NCI-H1417 treated with DMSO at 0.1 percent for 48 hours (cell line): ENCODE measurements at regions not wholly inside any gene's neighbourhood (a gene's known extent, or its start where the extent isn't known, plus 50 kb on each side); places are given as distances from the start of the nearest gene placed in this dataset.

Experiments used
- DNase-seq: peaks from one replicate; lab custom pipeline; 2025; lab: John Stamatoyannopoulos, UW

DNA sequence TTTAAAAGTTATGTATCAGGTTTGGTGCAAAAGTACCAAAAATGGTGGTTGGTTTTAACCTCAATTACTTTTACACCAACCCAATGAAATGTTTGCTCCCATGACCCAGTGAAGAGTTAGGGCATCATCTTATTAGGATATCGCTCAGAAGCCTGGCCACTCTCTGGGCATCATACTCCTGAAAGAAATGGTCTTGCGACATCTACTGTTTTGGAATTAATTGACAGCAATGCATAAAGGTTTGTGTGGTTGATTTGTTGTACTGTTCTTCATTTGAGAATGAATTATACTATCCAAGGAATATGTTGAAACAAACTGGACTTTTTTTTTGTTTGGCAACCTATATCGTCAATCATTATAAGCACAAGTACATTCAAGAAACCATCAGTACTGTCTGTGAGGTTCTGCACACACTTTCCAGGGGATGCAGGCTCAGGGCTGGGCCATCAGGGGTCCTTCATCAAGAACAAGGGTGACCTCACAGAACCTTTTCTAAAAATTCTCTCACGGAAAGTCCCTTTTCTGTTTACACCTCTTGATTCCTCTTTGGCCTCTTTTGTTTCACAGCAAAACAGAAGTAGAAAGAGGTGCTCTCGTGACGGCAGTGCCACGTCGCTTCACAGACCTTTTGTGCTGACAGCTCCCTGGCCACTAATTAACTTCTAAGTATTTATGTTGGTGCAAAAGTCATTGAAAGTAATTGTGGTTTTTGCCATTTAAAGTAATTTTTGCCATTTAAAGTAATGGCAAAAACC is 117.2 kb upstream of the KLF6 start:
- DNase-seq: no peak

DNA sequence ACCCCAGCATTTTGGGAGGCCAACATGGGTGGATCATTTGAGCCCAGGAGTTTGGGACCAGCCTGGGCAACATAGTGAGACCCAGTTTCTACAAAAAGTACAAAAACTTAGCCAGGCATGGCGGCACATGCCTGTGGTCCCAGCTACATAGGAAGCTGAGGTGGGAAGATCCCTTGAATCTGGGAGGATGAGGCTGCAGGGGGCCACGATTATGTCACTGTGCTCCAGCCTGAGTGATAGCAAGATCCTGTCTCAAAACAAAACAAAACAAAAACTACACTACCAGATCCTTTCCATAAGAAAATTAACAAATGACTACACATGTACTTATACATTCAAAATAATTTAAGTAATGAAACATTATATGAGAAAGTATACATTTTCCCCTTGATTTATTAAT is 116.4 kb upstream of the KLF6 start:
- DNase-seq: no peak

DNA sequence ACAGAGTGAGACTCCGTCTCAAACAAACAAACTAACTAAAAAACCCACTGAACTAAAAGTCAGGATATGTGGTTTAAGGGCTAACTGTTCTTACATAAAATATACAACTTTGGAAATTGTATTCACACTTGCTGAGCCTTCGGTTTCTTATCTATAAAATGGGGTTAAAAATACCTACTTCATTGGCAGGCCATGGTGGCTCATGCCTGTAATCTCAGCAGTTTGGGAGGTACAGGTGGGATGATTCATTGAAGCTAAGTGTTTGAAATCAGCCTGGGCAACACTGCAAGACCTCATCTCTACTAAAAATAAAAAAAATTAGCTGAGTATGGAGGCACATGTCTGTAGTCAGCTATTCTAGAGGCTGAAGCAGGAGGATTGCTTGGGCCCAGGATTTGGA is 115.4 kb upstream of the KLF6 start:
- DNase-seq: no peak

DNA sequence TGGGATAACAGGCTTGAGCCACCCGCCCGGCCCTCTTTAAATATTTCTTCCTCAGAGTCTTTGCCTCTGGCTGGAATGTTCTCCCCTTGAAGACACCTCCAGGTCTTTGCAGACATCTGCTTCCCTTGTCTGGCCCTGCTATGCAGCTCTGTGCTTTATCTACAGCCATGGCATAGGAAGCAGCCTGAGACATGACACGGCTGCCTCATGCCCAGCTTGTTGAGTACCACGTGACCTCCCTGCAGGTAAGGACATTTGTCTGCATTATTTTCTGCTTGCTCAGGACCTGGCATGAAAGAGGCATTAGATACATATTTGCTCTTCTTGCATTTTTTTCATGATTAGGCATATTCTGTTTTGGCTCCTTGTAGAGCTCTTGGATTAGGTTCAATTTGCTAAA is 113.8 kb upstream of the KLF6 start:
- DNase-seq: no peak

DNA sequence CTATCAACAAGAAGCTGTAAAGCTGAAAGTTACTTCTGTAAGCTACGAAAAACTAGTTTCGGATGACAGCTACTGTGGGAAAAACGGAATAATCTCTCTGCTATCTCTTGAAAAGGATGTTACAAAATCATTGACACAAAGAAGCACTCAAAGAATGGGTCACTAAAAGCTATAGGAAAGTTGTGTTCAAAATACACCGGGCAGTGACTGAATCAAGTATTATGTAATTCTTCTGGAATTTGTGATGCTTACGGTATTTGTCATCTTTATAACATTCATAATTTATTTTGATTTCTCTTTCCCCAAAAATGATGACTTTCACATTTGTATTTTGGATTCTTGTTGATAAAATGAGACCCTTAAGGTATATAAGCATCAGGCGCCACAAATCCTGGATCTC is 112.1 kb upstream of the KLF6 start:
- DNase-seq: no peak

DNA sequence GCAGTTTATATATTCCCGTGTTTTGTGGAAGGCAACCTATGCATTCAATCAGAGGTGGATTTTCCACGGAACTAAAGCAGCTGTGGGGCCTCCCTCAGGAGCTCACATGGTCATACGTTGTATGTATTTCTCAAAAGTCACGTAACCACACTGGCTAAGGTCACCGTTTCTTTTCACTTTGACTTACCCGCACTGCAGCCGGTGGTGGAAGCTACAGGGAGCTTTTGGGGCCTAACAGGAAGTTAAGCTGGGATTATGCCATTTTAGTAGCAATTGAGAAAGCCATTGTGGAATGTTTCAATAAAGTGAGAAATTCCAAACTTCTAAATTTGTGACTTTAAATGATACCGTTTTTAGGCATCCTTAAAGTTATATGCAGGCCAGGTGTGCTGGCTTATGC is 111.2 kb upstream of the KLF6 start:
- no peak for DNase-seq

DNA sequence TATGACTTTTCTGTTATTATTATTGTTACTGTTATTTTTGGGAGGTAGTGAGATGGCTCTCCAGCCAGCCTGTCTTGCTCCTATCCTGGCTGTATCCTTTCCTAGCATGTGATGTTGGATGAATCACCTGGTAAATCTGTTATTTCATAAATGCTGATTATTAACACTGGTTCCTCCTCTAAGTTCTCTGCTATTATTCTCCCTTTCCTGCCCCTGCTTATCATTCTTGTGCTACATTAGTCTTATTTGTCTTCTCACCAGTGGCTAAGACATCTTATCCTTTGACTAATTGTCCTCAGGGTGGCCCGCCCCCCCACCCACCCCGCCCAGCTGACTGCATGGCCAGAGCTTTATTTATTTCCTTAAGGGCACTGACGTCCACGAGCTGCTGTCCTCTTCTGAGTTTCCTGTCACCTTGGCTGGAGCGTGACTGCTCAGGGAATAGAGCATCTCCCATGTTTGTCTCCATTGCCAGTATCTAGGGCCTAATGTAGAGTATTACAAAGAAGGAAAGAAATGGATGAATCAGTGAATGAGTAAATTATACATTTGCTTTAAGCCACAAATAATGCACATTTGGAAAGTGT is 110.1 kb upstream of the KLF6 start:
- no peak for DNase-seq

DNA sequence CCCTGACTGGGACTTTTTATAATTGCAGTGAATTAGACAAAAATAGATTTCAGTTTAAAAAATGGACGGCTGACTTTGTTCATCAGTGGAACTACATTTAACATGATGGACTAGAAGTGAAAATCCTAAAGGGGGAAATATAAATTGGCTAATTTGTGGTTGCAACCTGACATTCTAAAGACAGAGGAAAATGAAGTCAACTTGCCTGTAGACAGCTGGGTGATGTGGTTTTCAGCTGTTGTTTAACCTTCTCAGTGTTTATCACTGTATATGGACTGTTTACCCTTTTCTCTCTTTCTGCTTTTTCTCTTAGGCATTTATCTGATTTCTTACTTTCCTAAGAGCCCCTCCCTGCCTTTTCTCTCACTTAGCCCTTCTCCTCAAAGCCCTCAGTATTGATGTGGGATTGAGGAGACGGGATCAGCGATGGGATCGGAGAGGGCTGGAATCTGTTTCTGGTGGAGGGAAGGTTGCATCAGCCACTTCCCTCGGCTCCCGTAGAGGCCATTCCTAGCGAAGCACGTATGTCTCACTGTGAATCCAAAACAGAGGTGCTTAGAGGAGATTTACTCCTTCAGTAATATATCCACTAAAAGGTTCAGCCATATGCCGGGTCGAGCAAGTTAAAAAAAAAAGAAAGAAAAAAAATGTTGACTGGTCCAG is 109.0 kb upstream of the KLF6 start:
- DNase-seq: no peak

DNA sequence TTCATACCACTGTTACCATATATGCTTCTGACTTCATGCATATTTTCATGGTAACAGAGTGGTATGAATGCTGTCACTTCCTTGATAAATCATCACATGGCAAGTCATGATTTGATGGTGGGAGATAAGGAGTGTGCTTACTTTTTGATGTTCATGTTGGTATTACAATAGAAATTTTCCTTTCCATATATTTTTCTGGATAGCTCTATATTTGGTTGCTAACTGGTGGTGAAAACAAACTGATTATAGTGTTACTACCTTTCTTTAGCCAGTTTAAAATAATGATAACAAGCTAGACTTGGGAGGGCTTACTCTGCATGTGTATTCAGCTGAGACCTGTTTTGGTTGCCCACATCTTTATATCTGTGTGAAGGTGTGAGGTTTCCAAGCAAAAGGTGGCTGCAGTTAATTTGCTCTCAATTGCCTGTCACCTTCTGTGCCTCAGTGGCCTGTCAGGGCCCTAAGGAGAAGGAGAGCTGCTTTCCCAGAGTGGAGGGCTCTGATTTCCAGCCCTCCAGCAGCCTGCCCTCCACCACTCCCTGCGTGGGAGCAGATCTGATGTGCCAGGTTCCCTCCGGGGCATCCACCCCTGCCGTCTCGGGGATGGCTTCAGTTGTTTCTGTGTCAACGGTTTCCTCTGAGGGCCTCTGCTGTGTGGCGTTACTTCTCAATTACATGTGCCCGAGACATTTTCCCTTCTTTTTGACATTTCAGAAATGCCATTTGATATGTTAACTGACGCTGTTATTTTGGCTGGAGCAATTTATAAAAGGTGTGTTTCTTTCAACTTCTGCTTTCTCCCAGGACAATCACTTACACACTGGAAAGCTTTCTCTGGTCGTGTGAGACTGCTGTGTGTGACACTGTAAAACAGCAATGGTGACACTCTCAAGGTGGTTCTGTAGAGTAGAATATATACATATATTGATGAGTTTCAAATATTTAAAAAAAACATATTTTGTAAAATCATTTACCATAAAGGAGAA is 107.7 kb upstream of the KLF6 start:
- no peak for DNase-seq

DNA sequence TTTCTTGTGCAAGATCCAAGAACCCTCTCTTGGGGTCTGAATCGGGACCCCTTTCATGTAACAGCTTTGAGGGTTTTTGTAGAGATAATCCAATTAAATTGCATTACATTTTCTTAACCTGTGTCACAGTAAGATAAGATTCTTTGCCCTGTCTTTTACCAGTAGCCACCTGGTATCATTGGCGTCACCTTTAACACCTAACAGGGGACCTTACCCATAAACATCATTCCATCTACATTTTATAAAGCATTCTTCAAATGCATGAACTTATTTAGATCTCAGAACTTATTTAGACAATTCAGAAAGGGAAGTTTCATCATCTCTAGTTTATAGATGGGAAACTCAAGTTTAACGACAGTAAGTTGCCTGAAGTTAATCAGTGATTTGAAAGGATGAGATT is 106.4 kb upstream of the KLF6 start:
- DNase-seq: no peak

DNA sequence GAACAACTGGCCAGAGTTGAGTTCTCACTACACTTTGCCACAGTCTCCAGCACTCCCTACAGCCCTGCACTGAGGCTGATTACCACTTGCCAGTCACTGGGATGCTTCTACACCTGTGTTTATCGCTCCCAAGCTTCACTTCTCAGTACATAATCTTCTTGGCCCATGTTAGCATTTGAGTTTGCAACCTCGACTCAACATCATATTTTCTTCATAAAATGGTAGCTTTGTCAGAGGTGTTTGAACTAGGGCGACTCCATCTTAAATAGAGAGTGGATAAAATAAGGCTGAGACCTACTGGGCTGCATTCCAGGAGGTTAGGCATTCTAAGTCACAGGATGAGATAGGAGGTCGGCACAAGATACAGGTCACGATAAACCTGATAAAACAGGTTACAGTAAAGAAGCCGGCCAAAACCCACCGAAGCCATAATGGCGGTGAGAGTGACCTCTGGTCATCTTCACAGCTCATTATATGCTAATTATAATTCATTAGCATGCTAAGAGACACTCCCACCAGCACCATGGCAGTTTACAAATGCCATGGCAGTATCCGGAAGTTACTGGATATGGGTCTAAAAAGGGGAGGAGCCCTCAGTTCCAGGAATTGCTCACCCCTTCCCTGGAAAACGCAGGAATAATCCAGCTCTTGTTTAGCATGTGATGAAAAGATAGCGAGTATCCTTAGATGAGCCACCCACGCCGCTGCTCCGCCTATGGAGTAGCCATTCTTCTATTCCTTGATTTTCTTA is 105.8 kb upstream of the KLF6 start:
- DNase-seq: no peak

DNA sequence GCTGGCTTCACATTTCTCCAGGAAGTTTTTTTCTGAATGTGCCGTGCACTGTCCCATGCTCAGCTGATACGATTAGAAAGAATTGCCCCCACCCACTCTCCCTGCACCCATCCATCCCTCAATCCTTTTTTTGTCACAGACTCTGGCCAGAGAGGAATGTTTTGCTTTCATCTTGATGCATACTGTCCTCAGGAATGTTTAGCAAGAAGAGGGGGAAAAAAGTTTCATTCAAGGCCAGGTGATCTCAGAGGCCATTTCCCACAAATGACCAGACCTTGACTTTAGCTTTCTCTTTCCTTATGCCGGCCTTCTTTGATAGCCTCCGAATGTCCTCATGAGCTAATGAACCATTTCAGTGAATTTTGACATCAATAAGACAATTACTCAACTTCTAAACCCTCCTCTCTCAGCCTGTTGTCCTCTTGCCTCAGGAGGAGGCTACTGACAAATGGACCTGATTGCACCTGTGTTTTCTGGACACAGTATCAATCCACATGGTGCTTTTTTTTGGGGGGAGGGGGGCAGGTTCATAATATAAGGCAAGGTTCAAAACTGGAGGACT is 105.0 kb upstream of the KLF6 start:
- no peak for DNase-seq

DNA sequence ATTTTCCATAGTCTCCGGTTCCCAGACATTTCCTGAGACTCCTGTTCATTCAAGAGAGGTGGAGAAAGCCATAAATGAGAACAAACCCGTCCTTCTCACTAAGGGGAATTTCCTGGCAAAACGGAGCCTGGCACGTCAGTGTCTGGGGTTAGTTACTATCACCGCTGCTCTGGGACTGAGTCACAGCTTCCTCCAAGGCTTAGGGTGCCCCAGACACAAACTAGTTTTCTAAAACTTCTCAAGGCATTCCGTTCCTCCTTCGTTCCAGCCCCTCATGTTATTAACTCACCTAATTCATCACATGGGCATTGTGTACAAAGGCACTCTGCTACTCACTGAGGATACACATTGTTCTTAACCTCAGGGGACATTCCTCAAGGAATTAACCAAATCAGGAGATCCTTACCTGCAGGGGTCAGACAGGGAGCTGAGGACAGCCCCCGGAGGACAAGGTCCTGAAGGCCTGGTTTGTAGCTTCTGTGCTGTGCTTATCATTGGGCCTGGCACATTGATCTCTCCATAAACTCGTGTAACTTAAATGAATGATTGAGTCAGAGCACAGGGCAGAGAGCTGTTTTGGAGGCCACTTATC is 103.0 kb upstream of the KLF6 start:
- DNase-seq: no peak

DNA sequence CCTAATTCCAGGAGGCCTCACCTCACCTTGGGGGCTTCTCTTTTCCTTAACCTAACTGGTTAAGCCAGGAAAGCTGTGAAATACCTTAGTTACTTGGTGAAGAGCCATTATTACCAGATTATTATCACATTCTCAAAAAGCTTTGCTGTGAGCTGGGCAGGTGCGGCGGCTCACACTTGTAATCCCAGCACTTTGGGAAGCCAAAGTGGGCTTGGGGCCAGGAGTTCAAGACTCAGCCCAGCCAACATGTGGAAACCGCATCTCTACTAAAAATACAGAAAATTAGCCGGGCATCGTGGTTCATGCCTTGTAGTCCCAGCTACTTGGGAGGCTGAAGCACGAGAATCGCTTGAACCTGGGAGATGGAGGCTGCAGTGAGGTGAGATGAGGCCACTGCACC is 102.4 kb upstream of the KLF6 start:
- DNase-seq: no peak

DNA sequence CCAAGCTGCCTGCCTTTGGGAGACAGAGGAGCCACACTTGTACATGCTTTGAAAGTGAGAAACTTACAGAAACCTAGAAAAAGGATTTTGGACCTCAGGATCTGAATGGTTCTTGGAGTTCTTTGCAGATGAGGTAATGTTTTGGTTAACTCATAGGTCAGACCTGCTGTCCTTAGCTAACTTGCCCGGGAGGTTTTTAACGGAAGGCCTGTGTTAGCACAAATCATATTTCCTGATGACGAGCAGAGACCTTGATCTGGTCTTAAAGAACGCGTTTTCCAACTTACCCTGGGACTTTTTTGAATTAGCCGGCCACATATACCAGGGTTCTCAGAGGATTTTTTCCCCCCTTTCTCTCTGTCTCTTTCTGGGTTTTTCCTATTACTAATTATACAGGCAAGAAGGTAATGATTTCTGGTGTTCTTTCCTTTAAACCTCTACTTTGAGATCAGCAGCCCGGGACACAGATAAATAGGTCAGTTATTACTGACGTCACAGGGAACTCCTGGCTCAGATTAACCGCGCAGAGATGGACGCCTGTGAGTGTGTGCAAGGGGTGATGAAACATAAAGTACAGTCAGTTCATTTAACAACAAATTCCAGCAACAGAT is 101.7 kb upstream of the KLF6 start:
- DNase-seq: no peak

DNA sequence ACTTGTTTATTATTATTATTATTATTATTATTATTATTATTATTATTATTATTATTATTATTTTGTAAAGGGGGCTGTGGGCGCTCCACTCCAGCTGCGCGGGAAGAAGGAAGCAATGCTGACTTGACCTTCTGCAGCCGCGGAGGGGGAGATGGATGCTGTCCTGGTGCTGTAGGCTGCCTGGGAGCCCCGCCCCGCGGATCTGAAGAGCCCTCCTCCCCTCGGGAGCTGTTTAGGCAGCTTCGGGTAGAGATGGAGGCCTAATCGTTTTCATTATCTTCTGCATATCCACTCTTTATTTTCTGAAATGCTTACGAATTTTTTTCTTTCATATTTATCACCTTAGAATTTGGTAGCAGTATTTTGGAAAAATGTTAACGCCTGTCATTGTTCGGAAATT is 101.2 kb upstream of the KLF6 start:
- DNase-seq: no peak

DNA sequence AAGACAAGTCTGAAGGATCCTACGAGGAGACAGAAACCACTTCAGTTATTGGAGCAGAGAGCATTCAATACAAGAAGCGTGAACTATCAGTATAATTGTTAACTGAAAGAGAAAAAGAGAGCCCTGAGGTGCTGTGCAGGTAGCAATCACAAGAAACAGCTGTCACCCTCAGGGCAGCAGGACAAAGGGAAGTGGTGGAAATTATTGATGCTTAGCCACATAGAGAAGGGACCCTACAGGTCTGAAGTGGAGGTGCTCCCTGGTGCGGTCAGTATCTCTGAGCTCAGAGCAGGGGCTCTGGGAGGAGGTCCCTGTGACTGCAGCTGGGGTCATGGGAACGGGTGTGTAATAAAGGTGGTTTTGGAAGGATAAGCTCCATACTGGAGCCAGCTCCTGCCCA is 97.8 kb upstream of the KLF6 start:
- DNase-seq: no peak

DNA sequence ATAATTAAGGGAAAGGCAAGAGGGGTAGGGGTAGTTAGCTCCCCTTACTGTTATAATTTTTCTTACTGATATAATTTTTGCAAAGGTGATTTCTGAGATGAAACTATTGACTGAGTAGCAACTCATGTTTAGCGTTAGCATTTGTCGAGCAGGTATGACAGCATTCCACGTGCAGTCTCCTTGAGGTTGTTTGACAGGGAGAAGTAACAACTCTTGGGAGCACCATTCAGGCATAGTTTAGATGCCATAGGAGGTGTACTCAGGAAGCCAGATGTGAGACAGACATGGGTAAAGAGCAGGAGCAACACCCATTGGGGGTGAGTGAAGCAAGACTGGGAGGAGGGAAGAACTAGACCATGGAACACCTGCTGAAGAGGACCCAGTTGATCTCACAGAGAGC is 96.6 kb upstream of the KLF6 start:
- DNase-seq: no peak

DNA sequence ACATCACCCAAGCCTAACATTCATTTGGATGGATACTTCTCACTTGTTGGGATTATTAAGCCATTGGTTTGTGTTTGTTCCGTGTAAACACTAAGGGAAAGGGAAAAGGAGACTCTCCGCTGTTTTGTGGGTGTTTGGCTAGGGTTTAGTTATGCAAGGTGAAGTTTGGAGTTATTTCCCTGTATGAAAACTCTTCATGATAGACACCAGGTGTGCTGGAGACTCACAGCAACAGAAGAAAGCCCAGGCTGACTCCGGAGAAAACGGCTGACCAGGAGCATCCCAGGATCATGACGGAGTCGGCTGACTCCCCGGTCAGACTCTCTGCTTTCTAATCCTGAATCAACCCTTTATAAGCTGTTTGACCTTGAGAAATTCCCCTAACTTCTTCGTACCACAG is 94.1 kb upstream of the KLF6 start:
- DNase-seq: no peak

DNA sequence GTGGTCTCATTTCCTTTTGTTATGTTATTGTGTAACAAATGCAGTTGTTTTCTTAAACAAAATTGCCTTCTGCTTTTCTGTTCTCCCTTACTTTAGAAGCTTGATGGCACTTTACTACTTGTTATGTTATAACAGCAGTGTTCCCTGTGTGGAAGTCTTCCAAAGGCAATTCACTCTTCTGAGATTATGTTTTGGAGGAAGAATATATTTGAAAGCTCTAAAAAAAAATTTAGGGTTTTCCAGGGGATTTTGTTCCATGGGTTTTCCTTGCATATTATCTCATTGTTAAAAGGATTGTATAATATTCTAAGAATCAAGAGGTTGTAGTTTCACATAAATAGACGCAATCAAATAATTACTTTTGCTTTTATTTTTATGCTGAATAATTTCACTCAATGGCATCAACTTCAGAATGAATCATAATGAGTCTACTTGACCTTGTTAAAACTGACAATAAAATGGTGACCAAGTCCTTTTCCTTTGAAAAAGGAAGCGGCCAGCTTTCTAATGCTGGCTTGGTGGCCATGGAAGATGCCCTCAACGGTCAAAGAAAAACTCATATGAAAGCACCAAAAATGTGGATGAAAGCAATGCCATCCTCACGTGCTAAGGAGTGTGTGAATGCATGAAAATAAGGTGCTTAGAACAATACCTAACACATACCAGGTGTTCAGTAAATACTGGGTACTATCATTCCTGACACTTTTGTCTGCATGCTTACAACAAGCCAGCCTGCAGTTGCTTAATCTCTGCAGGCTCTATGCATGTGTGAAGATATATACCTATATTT is 92.4 kb upstream of the KLF6 start:
- no peak for DNase-seq
